Activated CD8-positive, alpha-beta T cell treated with anti-CD3 and anti-CD28 coated beads for 36 hours (primary cell): ENCODE measurements at regions not wholly inside any gene's neighbourhood (a gene's known extent, or its start where the extent isn't known, plus 50 kb on each side); places are given as distances from the start of the nearest gene placed in this dataset.
A peak's percentile ranks its signal among the peaks of the same experiment; 100 is the strongest.

Experiments
- ATAC-seq: fragments of 200-7000 bp; cut with Tn5 transposase; one replicate; pipeline ENCODE4 v1.10.0; 2021; ENCODE audit warnings: mild to moderate bottlenecking, moderate library complexity
- CTCF ChIA-PET: fragments of 350-600 bp; sonication (Branson Sonifier 250); formaldehyde crosslinking; loops from one replicate; lab custom pipeline; 2021; ENCODE audit warnings: antibody characterized with exemption; lab: Charles Lee
- POLR2A ChIA-PET: fragments of 350-600 bp; sonication (Branson Sonifier 250); formaldehyde crosslinking; loops from one replicate; lab custom pipeline; 2021; ENCODE audit warnings: antibody characterized with exemption; lab: Charles Lee
- DNase-seq: peaks from one replicate; pipeline ENCODE4 v3.0.0-alpha.2; 2020
- H3K27ac Mint-ChIP-seq: one replicate; pipeline ENCODE4 v1.8.0; 2021; ENCODE audit warnings: mild to moderate bottlenecking, mixed read lengths
- H3K27me3 Mint-ChIP-seq: one replicate; pipeline ENCODE4 v1.8.0; 2021; ENCODE audit warnings: mixed read lengths
- H3K36me3 Mint-ChIP-seq: one replicate; pipeline ENCODE4 v1.8.0; 2021; ENCODE audit warnings: low read depth, mixed read lengths
- H3K4me1 Mint-ChIP-seq: one replicate; pipeline ENCODE4 v1.8.0; 2021; ENCODE audit warnings: low read depth, mixed read lengths
- H3K4me3 Mint-ChIP-seq: one replicate; pipeline ENCODE4 v1.8.0; 2021; ENCODE audit warnings: mild to moderate bottlenecking, moderate library complexity, mixed read lengths
- H3K9me3 Mint-ChIP-seq: one replicate; pipeline ENCODE4 v1.8.0; 2021; ENCODE audit warnings: mixed read lengths
- intact Hi-C: fragments of 100-400 bp; cut with micrococcal nuclease; formaldehyde crosslinking; loops from one replicate; pipeline ENCODE4 v1.10.0; 2022
- TF ChIP-seq, protein P1 (sequence below): fragments of 200-600 bp; IDR thresholded peaks from one replicate; pipeline ENCODE4 v1.8.0; 2022; ENCODE audit warnings: antibody characterized with exemption, mild to moderate bottlenecking

DNA sequence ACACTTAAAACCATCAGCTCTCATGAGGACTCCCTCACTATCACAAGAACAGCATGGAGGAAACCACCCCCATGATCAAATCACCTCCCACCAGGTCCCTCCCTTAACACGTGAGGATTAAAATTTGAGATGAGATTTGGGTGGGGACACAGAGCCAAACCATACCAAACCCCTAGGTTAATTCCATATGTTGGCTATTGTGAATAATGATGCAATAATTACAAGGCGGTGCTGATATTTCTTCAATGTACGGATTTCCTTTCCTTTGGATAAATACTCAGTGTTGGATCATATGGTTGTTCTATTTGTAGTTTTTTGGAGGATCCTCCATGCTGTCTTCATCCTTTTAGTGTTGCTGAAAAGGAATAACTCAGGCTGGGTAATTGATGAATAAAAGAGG lies 652.1 kb upstream of the PKDCC start:
- CTCF ChIA-PET, result no interaction called here
- Mint-ChIP-seq H3K36me3 (no peaks in the 10 kb centered on the region), H3K4me1 (no peaks in the 10 kb centered on the region), H3K27me3 (no peaks in the 10 kb centered on the region), H3K27ac (no peak overlapping the region), H3K9me3 (peaks cover 5% of the 10 kb centered on the region), H3K4me3 (no peak overlapping the region)
- DNase-seq (no peak), ATAC-seq (no peak)
- TF ChIP-seq, protein P1, sequence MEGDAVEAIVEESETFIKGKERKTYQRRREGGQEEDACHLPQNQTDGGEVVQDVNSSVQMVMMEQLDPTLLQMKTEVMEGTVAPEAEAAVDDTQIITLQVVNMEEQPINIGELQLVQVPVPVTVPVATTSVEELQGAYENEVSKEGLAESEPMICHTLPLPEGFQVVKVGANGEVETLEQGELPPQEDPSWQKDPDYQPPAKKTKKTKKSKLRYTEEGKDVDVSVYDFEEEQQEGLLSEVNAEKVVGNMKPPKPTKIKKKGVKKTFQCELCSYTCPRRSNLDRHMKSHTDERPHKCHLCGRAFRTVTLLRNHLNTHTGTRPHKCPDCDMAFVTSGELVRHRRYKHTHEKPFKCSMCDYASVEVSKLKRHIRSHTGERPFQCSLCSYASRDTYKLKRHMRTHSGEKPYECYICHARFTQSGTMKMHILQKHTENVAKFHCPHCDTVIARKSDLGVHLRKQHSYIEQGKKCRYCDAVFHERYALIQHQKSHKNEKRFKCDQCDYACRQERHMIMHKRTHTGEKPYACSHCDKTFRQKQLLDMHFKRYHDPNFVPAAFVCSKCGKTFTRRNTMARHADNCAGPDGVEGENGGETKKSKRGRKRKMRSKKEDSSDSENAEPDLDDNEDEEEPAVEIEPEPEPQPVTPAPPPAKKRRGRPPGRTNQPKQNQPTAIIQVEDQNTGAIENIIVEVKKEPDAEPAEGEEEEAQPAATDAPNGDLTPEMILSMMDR, result no peak
- intact Hi-C loops, result no loop called here
- POLR2A ChIA-PET, result no interaction called here

DNA sequence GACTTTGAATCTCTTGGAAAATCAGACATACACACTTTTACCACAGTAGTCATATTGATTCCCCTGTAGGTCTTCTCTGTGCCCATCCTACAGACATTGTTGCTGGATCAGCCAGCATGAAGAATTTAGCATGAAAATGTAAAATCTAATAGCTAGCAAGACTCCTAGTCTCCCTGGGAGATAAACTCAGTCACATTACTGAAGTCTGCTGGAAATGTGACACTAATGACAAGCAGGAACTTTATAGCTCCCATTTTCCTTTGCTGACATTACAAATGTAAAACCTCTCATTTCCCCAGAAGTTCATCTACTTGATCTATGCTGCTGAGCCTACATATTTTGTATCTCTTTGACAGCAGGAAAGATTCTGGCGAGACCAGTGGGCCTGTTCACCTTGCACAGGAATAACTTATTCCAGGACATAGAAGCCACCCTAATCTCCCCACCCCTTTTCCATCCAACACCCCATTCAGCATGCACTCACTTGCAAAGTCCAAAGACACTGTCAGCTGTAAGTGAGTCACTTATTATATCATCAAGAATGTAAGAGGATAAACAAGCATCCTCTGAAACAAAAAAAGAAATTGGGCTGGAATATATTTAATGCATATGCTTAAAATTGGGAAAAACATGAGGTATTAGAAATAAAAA lies 648.3 kb upstream of the PKDCC start:
- TF ChIP-seq, protein P1, result no peak
- ATAC-seq (no peak), DNase-seq (no peak)
- Mint-ChIP-seq H3K36me3 (no peaks in the 10 kb centered on the region), H3K4me3 (no peak overlapping the region), H3K4me1 (no peaks in the 10 kb centered on the region), H3K27ac (no peak overlapping the region), H3K27me3 (no peaks in the 10 kb centered on the region), H3K9me3 (peaks cover 4% of the 10 kb centered on the region)
- ChIA-PET CTCF (interaction anchor here (1.0 to 1.5 kb wide), 2 partner anchors 17 to 299 kb away, joined by 3 read pairs; no protein-coding TSS in a partner anchor), POLR2A (no interaction called here)
- intact Hi-C loops, result no loop called here

DNA sequence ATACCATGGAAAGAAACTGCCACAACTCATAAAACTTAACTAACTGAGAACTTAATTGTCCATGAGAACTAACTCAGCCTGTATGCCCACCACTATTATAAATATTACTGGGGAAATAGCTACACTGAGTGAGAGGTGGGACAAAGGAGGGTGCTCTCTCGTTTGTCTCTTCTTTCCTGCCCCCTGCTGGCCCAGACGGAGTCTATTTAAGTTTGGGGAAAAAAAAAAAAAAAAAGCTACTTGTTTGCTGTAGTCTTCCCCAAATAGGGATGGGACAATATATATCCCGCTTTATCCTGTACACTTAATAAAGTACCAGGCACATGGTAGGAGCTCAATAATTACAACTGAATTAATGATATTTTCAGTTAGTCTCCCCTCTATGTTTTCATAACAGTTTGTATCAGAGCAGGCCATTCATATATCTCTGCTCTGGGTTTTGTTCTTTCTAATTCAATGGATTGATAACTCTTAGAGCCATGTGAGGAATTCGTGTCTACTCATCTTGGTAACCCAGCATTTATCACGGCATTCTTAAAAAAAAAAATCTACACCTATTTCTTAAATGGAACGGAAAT lies 647.6 kb upstream of the PKDCC start:
- CTCF ChIA-PET, result interaction anchor here (1.0 to 1.5 kb wide), 2 partner anchors 16 to 298 kb away, joined by 3 read pairs; no protein-coding TSS in a partner anchor
- Mint-ChIP-seq H3K4me1 (no peaks in the 10 kb centered on the region), H3K27me3 (no peaks in the 10 kb centered on the region), H3K36me3 (no peaks in the 10 kb centered on the region), H3K4me3 (no peak overlapping the region), H3K27ac (no peak overlapping the region), H3K9me3 (peaks cover 4% of the 10 kb centered on the region)
- POLR2A ChIA-PET, result no interaction called here
- intact Hi-C loops, result no loop called here
- ATAC-seq, result no peak
- peak; percentile 16 for DNase-seq
- TF ChIP-seq, protein P1, result peak; percentile 49

DNA sequence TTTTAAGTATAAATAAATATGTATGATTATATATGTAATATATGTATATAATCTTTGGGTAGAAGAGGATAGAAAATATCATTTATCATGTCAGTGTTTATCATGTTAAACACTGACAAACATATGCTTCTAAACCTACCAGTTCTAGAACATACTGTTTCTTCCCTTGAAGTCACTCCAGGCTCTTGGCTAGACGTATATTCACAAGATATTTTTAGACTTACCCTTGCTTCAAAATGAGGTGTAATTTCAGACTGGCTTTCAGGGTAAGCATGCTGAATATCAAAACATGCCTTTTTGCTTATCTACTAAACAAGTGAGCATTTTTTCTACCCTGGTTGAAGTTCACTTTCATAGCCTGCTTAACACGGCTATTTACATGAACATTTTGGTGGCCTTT lies 642.4 kb upstream of the PKDCC start:
- ChIA-PET POLR2A (no interaction called here), CTCF (no interaction called here)
- TF ChIP-seq, protein P1, result no peak
- H3K4me1 Mint-ChIP-seq, result no peaks in the 10 kb centered on the region
- no peaks in the 10 kb centered on the region for H3K9me3 Mint-ChIP-seq
- H3K27ac Mint-ChIP-seq, result no peak overlapping the region
- intact Hi-C loops, result no loop called here
- H3K36me3 Mint-ChIP-seq, result no peaks in the 10 kb centered on the region
- no peak overlapping the region for H3K4me3 Mint-ChIP-seq
- DNase-seq (no peak), ATAC-seq (no peak)
- no peaks in the 10 kb centered on the region for H3K27me3 Mint-ChIP-seq

DNA sequence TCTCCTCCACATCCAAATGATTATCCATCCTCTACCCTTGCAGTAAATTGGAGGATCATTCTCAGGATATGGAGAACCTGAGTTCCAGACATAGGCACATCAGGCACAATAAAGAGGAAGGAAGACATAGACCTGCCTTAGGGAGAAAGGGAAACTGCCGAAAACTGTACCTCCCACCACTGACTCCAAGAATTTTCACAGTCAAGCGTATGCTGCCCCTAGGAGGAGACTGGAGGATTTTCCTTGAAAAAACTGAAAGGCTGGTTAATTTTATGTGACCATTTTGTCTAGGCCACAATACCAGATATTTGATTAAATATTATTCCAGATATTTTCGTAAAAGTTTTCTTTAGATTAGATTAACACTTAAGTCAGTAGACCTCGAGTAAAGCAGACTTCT lies 638.5 kb upstream of the PKDCC start:
- POLR2A ChIA-PET, result no interaction called here
- intact Hi-C loops, result no loop called here

More for the DNA sequence above, 638.5 kb upstream of the PKDCC start:
- Mint-ChIP-seq H3K27me3 (no peaks in the 10 kb centered on the region), H3K4me1 (no peaks in the 10 kb centered on the region), H3K4me3 (no peak overlapping the region), H3K9me3 (no peaks in the 10 kb centered on the region), H3K36me3 (no peaks in the 10 kb centered on the region), H3K27ac (no peak overlapping the region)
- TF ChIP-seq, protein P1, result no peak
- CTCF ChIA-PET, result no interaction called here
- no peak for DNase-seq
- ATAC-seq, result no peak
